Bone marrow (tissue), 2 donors: ENCODE measurements at regions not wholly inside any gene's neighbourhood (a gene's known extent, or its start where the extent isn't known, plus 50 kb on each side); places are given as distances from the start of the nearest gene placed in this dataset.

Experiments
- DNase-seq, 2 donors: peaks; one replicate each; lab custom pipeline; 2025; lab: John Stamatoyannopoulos, UW

- DNase-seq: no peak
Measured at GRCh38 chr13:106132216-106132615, 403.2 kb downstream of the EFNB2 start.

- no peak for DNase-seq
Measured at GRCh38 chr13:106129993-106130392, 405.5 kb downstream of the EFNB2 start.

GRCh38 chr13:106129273-106129672 is 406.2 kb downstream of the EFNB2 start:
- no peak for DNase-seq

GRCh38 chr13:106122234-106122633 is 413.2 kb downstream of the EFNB2 start:
- DNase-seq: no peak

GRCh38 chr13:106121173-106121754 is 414.2 kb downstream of the EFNB2 start:
- no peak for DNase-seq

- DNase-seq: no peak
Measured at GRCh38 chr13:106118996-106119395, 416.5 kb downstream of the EFNB2 start.

GRCh38 chr13:106118050-106118449 is 417.4 kb downstream of the EFNB2 start:
- DNase-seq: no peak

- DNase-seq: no peak
Measured at GRCh38 chr13:106117640-106118039, 417.8 kb downstream of the EFNB2 start.

- DNase-seq: no peak
Measured at GRCh38 chr13:106117035-106117434, 418.4 kb downstream of the EFNB2 start.

GRCh38 chr13:106115081-106115480 is 420.4 kb downstream of the EFNB2 start:
- no peak for DNase-seq

GRCh38 chr13:106113796-106114195 is 421.7 kb downstream of the EFNB2 start:
- DNase-seq: no peak

- DNase-seq: no peak
Measured at GRCh38 chr13:106112191-106112590, 423.3 kb downstream of the EFNB2 start.

GRCh38 chr13:106110241-106110855 is 425.1 kb downstream of the EFNB2 start:
- no peak for DNase-seq

GRCh38 chr13:106109391-106109791 is 426.1 kb downstream of the EFNB2 start:
- no peak for DNase-seq

- DNase-seq: no peak
Measured at GRCh38 chr13:106108346-106108745, 427.1 kb downstream of the EFNB2 start.

- DNase-seq: no peak
Measured at GRCh38 chr13:106107061-106107460, 428.4 kb downstream of the EFNB2 start.

GRCh38 chr13:106105153-106105552 is 430.3 kb downstream of the EFNB2 start:
- no peak for DNase-seq

- no peak for DNase-seq
Measured at GRCh38 chr13:106104281-106104901, 431.1 kb downstream of the EFNB2 start.

GRCh38 chr13:106103779-106104178 is 431.7 kb downstream of the EFNB2 start:
- DNase-seq: no peak

- no peak for DNase-seq
Measured at GRCh38 chr13:106102786-106103185, 432.7 kb downstream of the EFNB2 start.

GRCh38 chr13:106101201-106101600 is 434.3 kb downstream of the EFNB2 start:
- no peak for DNase-seq

- no peak for DNase-seq
Measured at GRCh38 chr13:106100171-106100919, 435.1 kb downstream of the EFNB2 start.

GRCh38 chr13:106099765-106100164 is 435.7 kb downstream of the EFNB2 start:
- DNase-seq: no peak
